Upper lobe of right lung (tissue), 1 donor: ENCODE measurements at regions not wholly inside any gene's neighbourhood (a gene's known extent, or its start where the extent isn't known, plus 50 kb on each side); places are given as distances from the start of the nearest gene placed in this dataset.

Source experiments
- ATAC-seq: fragments of 200-7000 bp; cut with Tn5 transposase; one replicate; pipeline ENCODE4 v1.9.1; 2020; ENCODE audit warnings: mild to moderate bottlenecking, moderate library complexity
- DNase-seq: peaks from one replicate; pipeline ENCODE4 v3.0.0-alpha.2; 2020
- H3K27ac ChIP-seq: fragments of 200-600 bp; one replicate; pipeline ENCODE4 v1.8.0; 2022
- H3K27me3 ChIP-seq: fragments of 200-600 bp; one replicate; pipeline ENCODE4 v1.8.0; 2022; ENCODE audit warnings: mild to moderate bottlenecking
- H3K36me3 ChIP-seq: fragments of 200-600 bp; one replicate; pipeline ENCODE4 v1.8.0; 2022
- H3K4me1 ChIP-seq: fragments of 200-600 bp; one replicate; pipeline ENCODE4 v1.8.0; 2022
- H3K4me3 ChIP-seq: fragments of 200-600 bp; one replicate; pipeline ENCODE4 v1.8.0; 2022; ENCODE audit warnings: mild to moderate bottlenecking
- H3K9me3 ChIP-seq: fragments of 200-600 bp; one replicate; pipeline ENCODE4 v1.8.0; 2022
- intact Hi-C: fragments of 100-400 bp; cut with DNase I; formaldehyde crosslinking; loops from one replicate; pipeline ENCODE4 v1.11.0; 2022
- TF ChIP-seq, protein P1 (sequence below): fragments of 200-600 bp; IDR thresholded peaks from one replicate; pipeline ENCODE4 v1.8.0; 2022; ENCODE audit warnings: antibody characterized with exemption
- donor health status: DM: no; HTN: yes; CAD: no; lungs with severe emphysema.

DNA sequence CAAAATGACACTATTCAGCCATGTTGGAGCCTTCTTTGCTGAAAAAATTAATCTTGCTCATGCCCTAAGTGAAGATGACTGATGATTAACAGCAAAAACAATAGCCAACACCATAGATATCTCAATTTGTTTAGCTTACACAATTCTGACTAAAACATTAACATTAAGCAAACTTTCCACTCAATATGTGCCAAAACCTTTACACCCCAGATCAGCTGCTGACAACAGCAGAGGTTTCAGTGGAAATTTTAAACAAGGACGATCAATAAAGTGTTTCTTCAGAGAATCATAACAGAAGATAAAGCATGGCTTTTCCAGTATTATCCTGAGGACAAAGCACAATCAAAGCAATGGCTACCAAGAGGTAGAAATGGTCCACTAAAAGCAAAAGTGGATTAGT, 254.4 kb upstream of the GRAMD2B start:
- no peaks in the 10 kb centered on the region for H3K36me3 ChIP-seq
- TF ChIP-seq, protein P1, sequence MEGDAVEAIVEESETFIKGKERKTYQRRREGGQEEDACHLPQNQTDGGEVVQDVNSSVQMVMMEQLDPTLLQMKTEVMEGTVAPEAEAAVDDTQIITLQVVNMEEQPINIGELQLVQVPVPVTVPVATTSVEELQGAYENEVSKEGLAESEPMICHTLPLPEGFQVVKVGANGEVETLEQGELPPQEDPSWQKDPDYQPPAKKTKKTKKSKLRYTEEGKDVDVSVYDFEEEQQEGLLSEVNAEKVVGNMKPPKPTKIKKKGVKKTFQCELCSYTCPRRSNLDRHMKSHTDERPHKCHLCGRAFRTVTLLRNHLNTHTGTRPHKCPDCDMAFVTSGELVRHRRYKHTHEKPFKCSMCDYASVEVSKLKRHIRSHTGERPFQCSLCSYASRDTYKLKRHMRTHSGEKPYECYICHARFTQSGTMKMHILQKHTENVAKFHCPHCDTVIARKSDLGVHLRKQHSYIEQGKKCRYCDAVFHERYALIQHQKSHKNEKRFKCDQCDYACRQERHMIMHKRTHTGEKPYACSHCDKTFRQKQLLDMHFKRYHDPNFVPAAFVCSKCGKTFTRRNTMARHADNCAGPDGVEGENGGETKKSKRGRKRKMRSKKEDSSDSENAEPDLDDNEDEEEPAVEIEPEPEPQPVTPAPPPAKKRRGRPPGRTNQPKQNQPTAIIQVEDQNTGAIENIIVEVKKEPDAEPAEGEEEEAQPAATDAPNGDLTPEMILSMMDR = no peak

GRCh38 chr5:126171916-126172315, 251.3 kb upstream of the GRAMD2B start:
- TF ChIP-seq, protein P1 = no peak
- intact Hi-C loops = no loop called here
- no peak overlapping the region for H3K4me3 ChIP-seq
- no peak overlapping the region for H3K27ac ChIP-seq
- no peak for DNase-seq
- no peaks in the 10 kb centered on the region for H3K9me3 ChIP-seq
- no peaks in the 10 kb centered on the region for H3K4me1 ChIP-seq
- H3K36me3 ChIP-seq = no peaks in the 10 kb centered on the region
- no peak for ATAC-seq
- no peaks in the 10 kb centered on the region for H3K27me3 ChIP-seq

More for the DNA sequence above, 254.4 kb upstream of the GRAMD2B start:
- Histone ChIP-seq H3K27me3 (no peaks in the 10 kb centered on the region), H3K4me1 (no peaks in the 10 kb centered on the region), H3K27ac (no peak overlapping the region), H3K4me3 (no peak overlapping the region), H3K9me3 (peaks cover 7% of the 10 kb centered on the region)
- ATAC-seq = no peak
- DNase-seq = no peak
- intact Hi-C loops = no loop called here

- ATAC-seq = no peak
- Histone ChIP-seq H3K4me3 (no peak overlapping the region), H3K27ac (no peak overlapping the region), H3K4me1 (no peaks in the 10 kb centered on the region), H3K27me3 (no peaks in the 10 kb centered on the region), H3K36me3 (no peaks in the 10 kb centered on the region), H3K9me3 (no peaks in the 10 kb centered on the region)
- no peak for DNase-seq
- intact Hi-C loops = no loop called here
- TF ChIP-seq, protein P1 = no peak
Measured at GRCh38 chr5:126172812-126173211, 250.4 kb upstream of the GRAMD2B start.

DNA sequence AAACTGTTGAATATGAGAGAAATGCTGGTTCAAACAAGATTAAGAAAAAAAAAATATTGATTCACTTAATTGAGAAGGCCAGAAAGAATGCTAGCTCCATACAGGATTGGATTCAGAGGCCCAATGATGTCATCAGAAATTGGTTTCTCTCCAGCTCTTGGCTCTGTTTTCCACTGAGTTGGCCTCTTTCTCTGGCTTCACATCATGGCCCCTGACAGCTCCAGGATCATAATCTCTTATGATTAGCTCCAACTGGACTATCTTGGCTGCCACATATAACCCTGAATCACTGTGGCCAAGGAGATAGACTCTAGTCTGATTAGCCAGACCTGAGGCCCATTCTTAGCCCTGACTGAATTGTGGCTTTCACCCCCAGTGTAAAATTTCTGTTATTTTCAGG, 244.7 kb upstream of the GRAMD2B start:
- Histone ChIP-seq H3K36me3 (no peaks in the 10 kb centered on the region), H3K27ac (no peak overlapping the region), H3K27me3 (no peaks in the 10 kb centered on the region), H3K4me1 (no peaks in the 10 kb centered on the region), H3K9me3 (no peaks in the 10 kb centered on the region), H3K4me3 (no peak overlapping the region)
- ATAC-seq (peak; percentile 52), DNase-seq (no peak)
- intact Hi-C loops = no loop called here
- TF ChIP-seq, protein P1 = no peak

DNA sequence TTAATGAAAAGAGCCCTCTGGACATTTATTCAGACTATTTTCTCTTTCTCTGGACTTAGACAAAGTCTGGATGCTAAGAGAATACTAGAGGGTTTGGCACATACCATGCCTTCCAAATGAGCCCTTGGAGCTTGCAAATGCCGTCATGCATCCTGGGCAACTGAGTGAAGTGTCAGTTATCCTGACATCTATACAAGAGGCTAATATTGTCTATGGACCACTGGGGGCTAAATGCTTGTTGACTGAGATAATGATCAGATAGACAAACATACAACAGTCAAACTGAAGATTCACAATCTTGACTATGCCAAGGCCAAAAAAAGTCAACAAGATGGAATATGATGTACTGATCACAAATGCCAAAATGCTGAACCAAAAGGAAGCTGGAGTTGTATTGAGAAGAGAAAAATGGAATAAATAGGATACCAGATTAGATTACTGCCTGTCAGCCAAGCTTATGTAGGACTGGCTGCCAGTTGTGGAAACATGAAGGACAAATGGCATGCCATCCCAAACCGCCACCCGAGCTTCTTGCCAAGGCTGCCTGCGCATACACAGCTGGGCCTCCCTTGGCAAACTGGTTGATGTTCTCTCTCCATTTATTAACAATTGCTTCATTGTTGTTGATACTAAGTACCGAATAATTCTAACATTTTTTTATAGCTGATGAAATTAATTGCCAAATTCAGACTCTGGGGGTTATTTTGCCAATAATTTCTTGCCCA, 240.1 kb upstream of the GRAMD2B start:
- intact Hi-C loops = no loop called here
- no peaks in the 10 kb centered on the region for H3K27me3 ChIP-seq
- TF ChIP-seq, protein P1 = no peak
- no peak overlapping the region for H3K27ac ChIP-seq
- no peak for ATAC-seq
- no peaks in the 10 kb centered on the region for H3K4me1 ChIP-seq
- no peaks in the 10 kb centered on the region for H3K36me3 ChIP-seq
- no peaks in the 10 kb centered on the region for H3K9me3 ChIP-seq
- no peak for DNase-seq
- H3K4me3 ChIP-seq = no peak overlapping the region

DNA sequence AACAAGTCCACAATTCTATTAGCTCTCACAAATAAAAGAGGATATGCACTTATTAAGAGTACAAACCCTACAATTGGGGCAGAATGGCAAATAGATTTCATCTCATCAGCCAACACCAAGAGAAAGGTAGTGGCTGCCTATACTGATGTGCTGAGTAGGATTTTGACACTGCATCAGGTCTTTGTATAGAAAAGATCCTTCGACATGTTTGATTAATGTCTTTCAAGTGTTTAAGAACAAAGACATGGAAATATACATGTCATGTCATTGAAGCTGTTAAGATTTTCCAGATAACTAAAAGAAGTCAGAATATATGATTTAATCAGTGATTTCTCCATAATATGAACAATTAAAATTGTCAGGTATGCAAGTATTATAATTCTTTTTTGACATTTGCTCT, 238.7 kb upstream of the GRAMD2B start:
- DNase-seq (no peak), ATAC-seq (no peak)
- TF ChIP-seq, protein P1 = no peak
- Histone ChIP-seq H3K4me3 (no peak overlapping the region), H3K27ac (no peak overlapping the region), H3K9me3 (no peaks in the 10 kb centered on the region), H3K27me3 (no peaks in the 10 kb centered on the region), H3K36me3 (no peaks in the 10 kb centered on the region), H3K4me1 (no peaks in the 10 kb centered on the region)
- intact Hi-C loops = no loop called here
